ENCODE measurements at regions not wholly inside any gene's neighbourhood (a gene's known extent, or its start where the extent isn't known, plus 50 kb on each side); places are given as distances from the start of the nearest gene placed in this dataset.

DNA sequence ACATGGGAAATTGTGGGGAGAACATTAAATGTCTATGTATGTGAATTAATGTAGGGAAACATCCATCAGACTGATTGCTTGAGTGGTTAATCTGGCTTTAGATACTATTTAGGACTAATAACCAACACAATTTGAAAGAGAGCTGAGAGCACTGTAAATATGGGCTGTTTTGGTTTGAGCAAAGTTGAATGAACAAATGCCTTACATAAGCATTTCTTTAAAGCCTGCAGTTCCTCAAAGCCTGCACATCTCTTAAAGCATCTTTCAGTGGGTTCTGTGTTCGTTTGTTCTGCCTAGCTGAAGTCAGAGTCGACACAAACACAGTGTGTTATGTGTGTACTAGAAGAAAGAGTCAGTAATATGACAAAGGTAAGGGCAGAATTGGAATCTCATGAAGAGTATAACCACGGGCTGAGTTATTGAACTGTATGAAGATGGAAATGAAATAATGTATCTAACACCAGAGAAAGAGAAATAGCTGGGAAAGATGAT lies 350.0 kb downstream of the SIPA1L2 start:
- no peak for TF ChIP-seq EZH2 (optimal IDR thresholded peaks at IDR 0.05; ENCODE audit: low read depth, low read length)
- TF ChIP-seq, protein P1, sequence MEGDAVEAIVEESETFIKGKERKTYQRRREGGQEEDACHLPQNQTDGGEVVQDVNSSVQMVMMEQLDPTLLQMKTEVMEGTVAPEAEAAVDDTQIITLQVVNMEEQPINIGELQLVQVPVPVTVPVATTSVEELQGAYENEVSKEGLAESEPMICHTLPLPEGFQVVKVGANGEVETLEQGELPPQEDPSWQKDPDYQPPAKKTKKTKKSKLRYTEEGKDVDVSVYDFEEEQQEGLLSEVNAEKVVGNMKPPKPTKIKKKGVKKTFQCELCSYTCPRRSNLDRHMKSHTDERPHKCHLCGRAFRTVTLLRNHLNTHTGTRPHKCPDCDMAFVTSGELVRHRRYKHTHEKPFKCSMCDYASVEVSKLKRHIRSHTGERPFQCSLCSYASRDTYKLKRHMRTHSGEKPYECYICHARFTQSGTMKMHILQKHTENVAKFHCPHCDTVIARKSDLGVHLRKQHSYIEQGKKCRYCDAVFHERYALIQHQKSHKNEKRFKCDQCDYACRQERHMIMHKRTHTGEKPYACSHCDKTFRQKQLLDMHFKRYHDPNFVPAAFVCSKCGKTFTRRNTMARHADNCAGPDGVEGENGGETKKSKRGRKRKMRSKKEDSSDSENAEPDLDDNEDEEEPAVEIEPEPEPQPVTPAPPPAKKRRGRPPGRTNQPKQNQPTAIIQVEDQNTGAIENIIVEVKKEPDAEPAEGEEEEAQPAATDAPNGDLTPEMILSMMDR (IDR thresholded peaks at IDR 0.05; ENCODE audit: low read length), result no peak
- TF ChIP-seq EZH2phosphoT487 (IDR thresholded peaks at IDR 0.05; ENCODE audit: low read length), result no peak
- H3K27me3 ChIP-seq (replicated peaks; ENCODE audit: insufficient read depth, low read length), result no peaks in the 10 kb centered on the region
- no peak for DNase-seq
- no peak overlapping the region for H2AFZ ChIP-seq (ENCODE audit: low read length)
- H3F3A ChIP-seq (ENCODE audit: insufficient read depth, low read length), result no peaks in the 10 kb centered on the region
- no peaks in the 10 kb centered on the region for H3K36me3 ChIP-seq (replicated peaks; ENCODE audit: insufficient read depth, low read length)
- H3K79me2 ChIP-seq (ENCODE audit: low read length), result no peaks in the 10 kb centered on the region
- H3K4me2 ChIP-seq (ENCODE audit: low read depth, low read length), result no peak overlapping the region
- H3K27ac ChIP-seq (ENCODE audit: low read length), result no peak overlapping the region
- no peak overlapping the region for H3K4me3 ChIP-seq (ENCODE audit: low read length)
- no peak overlapping the region for H3K9ac ChIP-seq (ENCODE audit: low read length)
- H4K20me1 ChIP-seq (ENCODE audit: insufficient read depth, low read length), result no peaks in the 10 kb centered on the region
- H3K4me1 ChIP-seq (ENCODE audit: low read length), result no peaks in the 10 kb centered on the region
- no peaks in the 10 kb centered on the region for H3K9me2 ChIP-seq (replicated peaks; ENCODE audit: insufficient read depth, low read length)
- no peaks in the 10 kb centered on the region for H3K9me3 ChIP-seq (replicated peaks; ENCODE audit: insufficient read depth, low read length)

DNA sequence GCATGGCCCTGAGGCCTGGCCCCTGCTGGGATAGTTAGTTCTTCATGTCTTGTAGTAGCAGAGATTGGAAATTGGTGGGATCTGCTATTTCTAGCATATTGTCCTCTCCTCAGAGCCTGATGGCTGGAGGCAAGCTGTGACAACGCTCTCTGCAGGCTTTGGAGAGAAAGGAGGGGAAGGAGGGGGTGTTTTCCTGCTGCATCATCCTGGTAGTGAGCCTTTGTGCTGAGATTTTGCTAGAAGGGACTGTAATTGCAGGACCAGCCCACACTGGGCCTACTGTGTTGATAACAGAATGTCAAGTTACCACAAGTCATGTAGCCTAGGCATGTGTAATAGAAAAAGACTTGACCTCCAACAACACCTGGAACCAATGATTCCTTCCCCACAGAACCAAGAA lies 351.0 kb downstream of the SIPA1L2 start:
- TF ChIP-seq, protein P1 (IDR thresholded peaks at IDR 0.05; ENCODE audit: low read length), result no peak
- TF ChIP-seq EZH2phosphoT487 (IDR thresholded peaks at IDR 0.05; ENCODE audit: low read length) (no peak), EZH2 (optimal IDR thresholded peaks at IDR 0.05; ENCODE audit: low read depth, low read length) (no peak)
- Histone ChIP-seq H3K27ac (ENCODE audit: low read length) (no peak overlapping the region), H3K79me2 (ENCODE audit: low read length) (no peaks in the 10 kb centered on the region), H3K4me1 (ENCODE audit: low read length) (no peaks in the 10 kb centered on the region), H3K27me3 (replicated peaks; ENCODE audit: insufficient read depth, low read length) (no peaks in the 10 kb centered on the region), H3F3A (ENCODE audit: insufficient read depth, low read length) (no peaks in the 10 kb centered on the region), H3K4me2 (ENCODE audit: low read depth, low read length) (no peak overlapping the region), H3K9ac (ENCODE audit: low read length) (no peak overlapping the region), H3K36me3 (replicated peaks; ENCODE audit: insufficient read depth, low read length) (no peaks in the 10 kb centered on the region), H3K9me3 (replicated peaks; ENCODE audit: insufficient read depth, low read length) (no peaks in the 10 kb centered on the region), H3K4me3 (ENCODE audit: low read length) (no peak overlapping the region), H3K9me2 (replicated peaks; ENCODE audit: insufficient read depth, low read length) (no peaks in the 10 kb centered on the region), H2AFZ (ENCODE audit: low read length) (no peak overlapping the region), H4K20me1 (ENCODE audit: insufficient read depth, low read length) (no peaks in the 10 kb centered on the region)
- no peak for DNase-seq

DNA sequence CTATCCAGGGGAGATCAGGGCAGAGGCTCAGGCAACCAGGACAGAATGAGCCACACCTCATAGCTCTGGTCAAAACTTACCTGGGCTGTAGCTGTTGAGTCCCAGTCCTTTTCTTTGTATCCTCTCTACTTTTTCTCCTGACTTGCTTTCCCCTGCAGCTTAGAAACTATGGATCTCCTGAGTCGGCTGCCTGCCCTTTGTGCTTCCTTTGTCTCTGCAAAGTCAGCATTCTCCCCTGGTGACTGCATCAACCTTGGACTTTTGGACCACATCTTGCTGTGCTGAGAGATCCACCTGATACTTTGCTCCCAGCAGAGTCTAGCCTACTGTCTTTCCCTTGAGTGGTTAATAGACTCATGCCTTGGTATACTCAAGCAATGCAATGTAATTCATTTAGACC lies 353.3 kb downstream of the SIPA1L2 start:
- Histone ChIP-seq H3K36me3 (replicated peaks; ENCODE audit: insufficient read depth, low read length) (no peaks in the 10 kb centered on the region), H3K4me1 (ENCODE audit: low read length) (no peaks in the 10 kb centered on the region), H2AFZ (ENCODE audit: low read length) (no peak overlapping the region), H3K27ac (ENCODE audit: low read length) (no peak overlapping the region), H3K79me2 (ENCODE audit: low read length) (no peaks in the 10 kb centered on the region), H3K27me3 (replicated peaks; ENCODE audit: insufficient read depth, low read length) (no peaks in the 10 kb centered on the region), H3K9ac (ENCODE audit: low read length) (no peak overlapping the region), H3F3A (ENCODE audit: insufficient read depth, low read length) (no peaks in the 10 kb centered on the region), H4K20me1 (ENCODE audit: insufficient read depth, low read length) (no peaks in the 10 kb centered on the region), H3K9me2 (replicated peaks; ENCODE audit: insufficient read depth, low read length) (no peaks in the 10 kb centered on the region), H3K4me3 (ENCODE audit: low read length) (no peak overlapping the region), H3K4me2 (ENCODE audit: low read depth, low read length) (no peak overlapping the region), H3K9me3 (replicated peaks; ENCODE audit: insufficient read depth, low read length) (no peaks in the 10 kb centered on the region)
- TF ChIP-seq EZH2 (optimal IDR thresholded peaks at IDR 0.05; ENCODE audit: low read depth, low read length) (no peak), EZH2phosphoT487 (IDR thresholded peaks at IDR 0.05; ENCODE audit: low read length) (no peak)
- TF ChIP-seq, protein P1 (IDR thresholded peaks at IDR 0.05; ENCODE audit: low read length), result no peak
- DNase-seq, result no peak
